GM12891 (cell line): ENCODE measurements at regions not wholly inside any gene's neighbourhood (a gene's known extent, or its start where the extent isn't known, plus 50 kb on each side); places are given as distances from the start of the nearest gene placed in this dataset.

Experiments
- POLR2A ChIP-seq: IDR thresholded peaks from 2 replicates; pipeline ENCODE4 v1.6.1; 2011; ENCODE audit warnings: low read depth, low read length, control low read depth
- POLR2AphosphoS5 ChIP-seq: IDR thresholded peaks from 2 replicates; pipeline ENCODE4 v1.6.1; 2011; ENCODE audit warnings: low read depth, low read length, control low read depth
- SPI1 ChIP-seq: IDR thresholded peaks from 2 replicates; pipeline ENCODE4 v1.6.1; 2011; ENCODE audit warnings: low read depth, low read length, control low read depth

- TF ChIP-seq POLR2A (no peak), POLR2AphosphoS5 (no peak), SPI1 (no peak)
These were observed 169.7 kb downstream of the NDFIP2 start for GRCh38 chr13:79650688-79651087.
